ENCODE measurements at regions not wholly inside any gene's neighbourhood (a gene's known extent, or its start where the extent isn't known, plus 50 kb on each side); places are given as distances from the start of the nearest gene placed in this dataset.
"Not testable (repeated sequence)": the region's sequence is repeated elsewhere in the genome, so short reads cannot be mapped to it uniquely, and the experiment has no call there.

DNA sequence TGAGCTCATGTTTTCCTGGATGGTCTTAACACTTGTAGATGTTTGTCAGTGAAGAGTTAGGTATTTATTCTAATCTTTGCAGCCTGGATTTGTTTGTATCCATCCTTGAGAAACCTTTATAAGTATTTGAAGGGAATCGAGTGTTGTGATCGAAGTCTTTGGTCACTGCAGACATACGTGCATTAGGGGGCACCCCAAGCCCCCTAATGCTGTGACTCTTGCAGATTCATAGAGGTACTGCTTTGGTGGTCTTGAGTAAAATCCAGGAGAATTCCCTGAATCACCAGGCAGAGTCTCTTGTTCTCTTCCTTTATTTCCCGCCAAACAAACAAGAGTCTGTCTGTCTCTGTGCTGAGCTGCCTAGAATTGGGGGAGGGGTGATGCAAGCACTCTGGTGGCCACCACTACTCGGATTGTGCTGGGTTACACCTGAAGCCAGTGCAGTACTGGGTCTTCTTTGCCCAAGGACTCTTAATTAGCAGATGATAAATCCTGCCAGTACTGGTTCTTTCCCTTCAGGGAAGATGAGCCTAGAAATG lies 170.5 kb upstream of the POU1F1 start:
- H3K27me3 Mint-ChIP-seq = no peaks in the 10 kb centered on the region
- H3K27ac Mint-ChIP-seq = no peak overlapping the region
- H3K4me3 Mint-ChIP-seq = no peak overlapping the region
- no peaks in the 10 kb centered on the region for H3K36me3 Mint-ChIP-seq
- peaks cover 7% of the 10 kb centered on the region for H3K9me3 Mint-ChIP-seq
- H3K4me1 Mint-ChIP-seq = no peaks in the 10 kb centered on the region
- no peak for ATAC-seq

GRCh38 chr3:87442470-87442869 lies 166.1 kb upstream of the POU1F1 start:
- Mint-ChIP-seq H3K4me1 (no peaks in the 10 kb centered on the region), H3K9me3 (peaks cover 2% of the 10 kb centered on the region), H3K27me3 (no peaks in the 10 kb centered on the region), H3K27ac (no peak overlapping the region), H3K4me3 (no peak overlapping the region), H3K36me3 (no peaks in the 10 kb centered on the region)
- ATAC-seq = no peak

- no peaks in the 10 kb centered on the region for H3K4me1 Mint-ChIP-seq
- no peak overlapping the region for H3K27ac Mint-ChIP-seq
- H3K27me3 Mint-ChIP-seq = no peaks in the 10 kb centered on the region
- no peaks in the 10 kb centered on the region for H3K36me3 Mint-ChIP-seq
- no peak overlapping the region for H3K4me3 Mint-ChIP-seq
- no peaks in the 10 kb centered on the region for H3K9me3 Mint-ChIP-seq
- ATAC-seq = no peak
These were observed 161.4 kb upstream of the POU1F1 start for GRCh38 chr3:87437765-87438164.

DNA sequence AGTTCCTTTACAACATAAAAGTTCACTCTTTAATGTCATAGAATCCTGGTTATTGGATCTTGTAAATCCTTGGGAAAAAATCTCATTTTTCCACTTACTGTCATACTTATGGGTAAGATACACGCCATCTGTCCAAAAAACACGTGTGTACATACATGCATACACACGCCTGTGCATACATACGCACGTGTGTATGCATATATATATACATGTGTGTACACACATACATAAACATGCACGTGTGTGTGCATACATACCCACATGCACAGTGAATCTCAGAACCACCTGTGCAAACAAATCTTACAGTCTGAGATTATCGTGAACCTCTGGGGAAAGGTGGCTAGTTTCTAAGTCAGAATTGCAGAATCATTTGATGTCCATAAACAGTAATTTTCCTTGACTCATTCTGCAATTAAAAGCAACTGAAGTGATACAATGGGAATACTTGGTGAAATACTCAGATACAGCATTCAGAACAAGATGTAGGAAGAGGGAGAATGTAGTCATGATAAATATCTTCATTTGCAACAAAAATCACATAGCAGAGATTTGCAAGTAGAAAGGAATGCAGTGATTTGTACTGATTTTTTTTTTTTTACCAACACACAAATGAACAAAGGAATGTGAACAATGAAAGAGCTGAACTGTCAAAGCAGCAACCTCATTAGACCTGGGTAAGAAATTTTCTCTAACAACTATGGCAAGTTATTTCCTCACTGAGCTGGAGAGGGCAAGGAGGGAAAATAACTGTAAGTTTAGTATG lies 160.6 kb upstream of the POU1F1 start:
- Mint-ChIP-seq H3K9me3 (no peaks in the 10 kb centered on the region), H3K27me3 (no peaks in the 10 kb centered on the region), H3K4me1 (no peaks in the 10 kb centered on the region), H3K27ac (no peak overlapping the region), H3K4me3 (no peak overlapping the region), H3K36me3 (no peaks in the 10 kb centered on the region)
- ATAC-seq = no peak

GRCh38 chr3:87435926-87436620 lies 159.7 kb upstream of the POU1F1 start:
- H3K4me3 Mint-ChIP-seq = no peak overlapping the region
- H3K9me3 Mint-ChIP-seq = no peaks in the 10 kb centered on the region
- no peak overlapping the region for H3K27ac Mint-ChIP-seq
- H3K36me3 Mint-ChIP-seq = no peaks in the 10 kb centered on the region
- no peaks in the 10 kb centered on the region for H3K27me3 Mint-ChIP-seq
- H3K4me1 Mint-ChIP-seq = no peaks in the 10 kb centered on the region
- ATAC-seq = no peak

GRCh38 chr3:87433445-87433844 lies 157.1 kb upstream of the POU1F1 start:
- not testable (repeated sequence) for H3K27ac Mint-ChIP-seq, ATAC-seq, H3K36me3 Mint-ChIP-seq, H3K9me3 Mint-ChIP-seq, H3K4me3 Mint-ChIP-seq, H3K27me3 Mint-ChIP-seq, H3K4me1 Mint-ChIP-seq

DNA sequence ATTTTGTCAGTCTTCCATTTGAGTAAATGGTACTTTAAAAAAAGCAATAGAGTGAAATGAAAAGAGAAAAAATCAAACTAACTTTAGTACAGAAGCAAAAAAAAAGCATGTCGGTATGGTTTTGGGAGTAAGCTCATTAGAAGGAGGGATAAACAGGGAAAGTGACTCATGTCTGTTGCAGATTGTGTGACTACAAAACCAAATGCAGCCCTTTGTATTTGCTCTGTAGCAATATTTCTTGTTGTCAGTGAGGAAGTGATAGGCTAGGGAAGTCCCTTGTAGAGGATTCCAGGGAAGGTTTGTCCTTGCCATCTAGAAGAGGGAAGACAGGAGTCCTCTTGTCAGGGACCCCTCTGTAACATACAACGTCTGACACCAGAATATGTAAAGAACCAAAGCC lies 150.5 kb upstream of the POU1F1 start:
- no peak overlapping the region for H3K27ac Mint-ChIP-seq
- peaks cover 3% of the 10 kb centered on the region for H3K9me3 Mint-ChIP-seq
- H3K36me3 Mint-ChIP-seq = no peaks in the 10 kb centered on the region
- no peaks in the 10 kb centered on the region for H3K27me3 Mint-ChIP-seq
- no peak for ATAC-seq
- H3K4me3 Mint-ChIP-seq = no peak overlapping the region
- H3K4me1 Mint-ChIP-seq = no peaks in the 10 kb centered on the region

DNA sequence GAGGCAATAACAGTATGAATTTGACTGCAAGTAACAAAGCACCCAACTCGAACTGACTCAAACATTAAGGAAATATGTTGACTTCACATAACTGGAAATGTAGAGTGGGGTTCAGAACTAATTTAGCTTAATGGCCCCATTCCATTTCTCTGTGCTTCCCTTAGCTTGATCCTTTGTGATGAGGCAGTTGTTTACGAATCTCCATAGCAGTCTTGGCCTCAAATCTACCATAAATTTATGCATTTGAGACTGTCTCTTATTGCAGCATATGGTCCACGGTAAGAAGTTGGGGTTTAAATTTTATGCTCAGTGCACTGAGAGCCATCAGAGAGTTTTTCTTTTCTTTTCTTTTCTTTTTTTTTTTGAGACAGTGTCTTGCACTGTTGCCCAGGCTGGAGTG lies 148.7 kb upstream of the POU1F1 start:
- no peak for ATAC-seq
- Mint-ChIP-seq H3K9me3 (peaks cover 3% of the 10 kb centered on the region), H3K36me3 (no peaks in the 10 kb centered on the region), H3K4me3 (no peak overlapping the region), H3K27ac (no peak overlapping the region), H3K27me3 (no peaks in the 10 kb centered on the region), H3K4me1 (no peaks in the 10 kb centered on the region)

- Mint-ChIP-seq H3K4me1 (no peaks in the 10 kb centered on the region), H3K27me3 (no peaks in the 10 kb centered on the region), H3K27ac (no peak overlapping the region), H3K36me3 (no peaks in the 10 kb centered on the region), H3K9me3 (peaks cover 3% of the 10 kb centered on the region), H3K4me3 (no peak overlapping the region)
- ATAC-seq = no peak
These were observed 147.0 kb upstream of the POU1F1 start for GRCh38 chr3:87423336-87423735.

- no peak overlapping the region for H3K27ac Mint-ChIP-seq
- no peak overlapping the region for H3K4me3 Mint-ChIP-seq
- no peaks in the 10 kb centered on the region for H3K4me1 Mint-ChIP-seq
- no peaks in the 10 kb centered on the region for H3K27me3 Mint-ChIP-seq
- H3K9me3 Mint-ChIP-seq = peaks cover 3% of the 10 kb centered on the region
- H3K36me3 Mint-ChIP-seq = no peaks in the 10 kb centered on the region
- ATAC-seq = no peak
These were observed 145.9 kb upstream of the POU1F1 start for GRCh38 chr3:87422333-87422732.

DNA sequence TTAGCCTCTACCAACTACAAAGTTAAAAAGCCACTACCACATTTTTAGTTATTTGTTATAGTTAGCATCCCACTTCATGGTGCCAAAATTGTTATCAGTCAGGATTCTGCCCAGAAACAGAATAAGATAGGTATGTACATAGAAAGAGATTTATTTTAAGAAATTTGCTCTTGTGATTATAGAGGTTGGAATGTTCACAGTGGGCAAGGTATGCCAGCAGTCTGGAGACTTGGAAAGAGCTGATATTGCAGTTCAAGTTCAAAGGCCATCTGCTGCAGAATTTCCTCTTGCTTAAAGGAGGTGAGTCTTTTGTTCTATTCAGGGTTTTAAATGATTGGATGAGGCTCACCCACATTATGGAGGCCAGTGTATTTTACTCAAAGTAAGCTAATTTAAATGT lies 143.8 kb upstream of the POU1F1 start:
- Mint-ChIP-seq H3K4me1 (no peaks in the 10 kb centered on the region), H3K36me3 (no peaks in the 10 kb centered on the region)

DNA sequence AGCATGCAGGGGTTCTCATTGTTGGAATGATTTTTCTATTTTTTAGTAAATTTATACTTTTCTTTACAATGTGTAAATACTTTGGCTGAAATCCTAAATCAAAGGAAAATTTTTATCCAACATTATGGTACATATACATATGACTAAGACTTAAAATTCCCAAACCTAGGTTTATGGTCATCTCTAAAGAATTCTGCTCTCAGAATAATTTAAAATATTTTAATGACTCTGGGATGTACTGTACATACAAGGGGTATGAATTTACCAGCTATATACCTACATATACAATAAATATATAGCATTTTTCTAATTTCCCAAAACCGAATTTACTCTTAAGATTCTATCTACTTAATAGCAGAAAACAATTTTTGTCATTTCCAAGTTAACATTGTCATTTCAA lies 137.9 kb upstream of the POU1F1 start:
- Mint-ChIP-seq H3K36me3 (no peaks in the 10 kb centered on the region), H3K27ac (no peak overlapping the region), H3K4me3 (no peak overlapping the region), H3K27me3 (no peaks in the 10 kb centered on the region), H3K9me3 (peaks cover 4% of the 10 kb centered on the region), H3K4me1 (no peaks in the 10 kb centered on the region)
- ATAC-seq = no peak

More for the DNA sequence above, 143.8 kb upstream of the POU1F1 start:
- no peak overlapping the region for H3K27ac Mint-ChIP-seq
- ATAC-seq = no peak
- H3K27me3 Mint-ChIP-seq = no peaks in the 10 kb centered on the region
- peaks cover 4% of the 10 kb centered on the region for H3K9me3 Mint-ChIP-seq
- no peak overlapping the region for H3K4me3 Mint-ChIP-seq

DNA sequence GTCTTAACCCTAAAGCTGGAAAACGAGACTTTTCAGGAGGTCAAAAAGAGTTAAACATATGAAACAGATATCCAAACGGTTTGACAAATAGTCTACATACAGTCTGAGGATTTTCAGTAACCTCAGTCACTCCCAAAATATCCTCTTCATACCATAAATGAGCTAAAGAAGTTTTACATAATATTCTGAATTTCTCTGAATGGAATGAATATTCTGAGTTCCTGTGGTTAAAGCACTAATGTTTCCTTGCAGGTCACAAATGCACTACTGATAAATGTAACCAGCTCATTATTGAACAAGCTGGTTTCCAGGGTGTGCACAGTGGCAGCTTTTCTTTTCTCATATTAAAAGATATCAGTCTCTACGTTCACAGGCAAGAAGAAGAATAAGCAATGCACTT lies 137.4 kb upstream of the POU1F1 start:
- no peaks in the 10 kb centered on the region for H3K27me3 Mint-ChIP-seq

GRCh38 chr3:87410110-87410509 lies 133.7 kb upstream of the POU1F1 start:
- Mint-ChIP-seq H3K9me3 (no peaks in the 10 kb centered on the region), H3K4me3 (no peak overlapping the region), H3K36me3 (no peaks in the 10 kb centered on the region), H3K27ac (no peak overlapping the region), H3K4me1 (no peaks in the 10 kb centered on the region), H3K27me3 (no peaks in the 10 kb centered on the region)
- ATAC-seq = no peak

More for the DNA sequence above, 137.4 kb upstream of the POU1F1 start:
- ATAC-seq = no peak
- Mint-ChIP-seq H3K4me1 (no peaks in the 10 kb centered on the region), H3K27ac (no peak overlapping the region), H3K36me3 (no peaks in the 10 kb centered on the region), H3K9me3 (peaks cover 4% of the 10 kb centered on the region), H3K4me3 (no peak overlapping the region)

GRCh38 chr3:87398168-87398801 lies 121.9 kb upstream of the POU1F1 start:
- no peak for ATAC-seq
- no peaks in the 10 kb centered on the region for H3K4me1 Mint-ChIP-seq
- H3K4me3 Mint-ChIP-seq = no peak overlapping the region
- peaks cover 3% of the 10 kb centered on the region for H3K9me3 Mint-ChIP-seq
- no peak overlapping the region for H3K27ac Mint-ChIP-seq
- H3K36me3 Mint-ChIP-seq = no peaks in the 10 kb centered on the region
- H3K27me3 Mint-ChIP-seq = no peaks in the 10 kb centered on the region
